Activated CD8-positive, alpha-beta memory T cell treated with anti-CD3 and anti-CD28 coated beads, Interleukin-2, amount 50 U/mL, for 4 hours (primary cell): ENCODE measurements at regions not wholly inside any gene's neighbourhood (a gene's known extent, or its start where the extent isn't known, plus 50 kb on each side); places are given as distances from the start of the nearest gene placed in this dataset.
"Not testable (repeated sequence)": the region's sequence is repeated elsewhere in the genome, so short reads cannot be mapped to it uniquely, and the experiment has no call there.

Experiments used
- DNase-seq: peaks from one replicate; pipeline ENCODE4 v3.0.0-alpha.2; 2020

- no peak for DNase-seq
Observed at GRCh38 chr7:68587599-68587998, 1010.7 kb upstream of the AUTS2 start.

- DNase-seq = no peak
Observed at GRCh38 chr7:68601826-68602225, 996.4 kb upstream of the AUTS2 start.

GRCh38 chr7:68604541-68604940, 993.7 kb upstream of the AUTS2 start:
- DNase-seq = no peak

- DNase-seq = no peak
Observed at GRCh38 chr7:68610701-68611100, 987.6 kb upstream of the AUTS2 start.

GRCh38 chr7:68613405-68613804, 984.9 kb upstream of the AUTS2 start:
- no peak for DNase-seq

- DNase-seq = no peak
Observed at GRCh38 chr7:68613897-68614296, 984.4 kb upstream of the AUTS2 start.

GRCh38 chr7:68619526-68619925, 978.7 kb upstream of the AUTS2 start:
- no peak for DNase-seq

DNA sequence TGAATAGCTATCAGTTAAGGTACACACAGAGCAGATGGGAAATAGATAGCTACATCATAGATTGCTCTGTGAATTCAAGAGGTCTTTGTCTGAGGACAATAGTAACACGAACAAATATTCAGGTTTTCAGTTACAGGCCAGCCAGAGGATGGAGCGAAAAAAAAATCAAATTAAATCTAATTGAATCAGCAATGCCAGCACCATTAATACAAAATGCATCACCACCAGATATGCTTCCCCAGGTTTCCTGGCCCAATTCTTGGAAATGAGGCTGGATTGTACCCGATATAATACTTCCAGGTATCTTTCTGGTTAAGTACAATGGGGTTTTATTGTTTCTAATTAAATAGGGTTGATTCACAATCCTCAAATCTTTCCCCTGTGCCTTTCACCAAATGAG, 975.8 kb upstream of the AUTS2 start:
- DNase-seq = no peak

- no peak for DNase-seq
Observed at GRCh38 chr7:68623030-68623429, 975.2 kb upstream of the AUTS2 start.

GRCh38 chr7:68627247-68627864, 970.9 kb upstream of the AUTS2 start:
- no peak for DNase-seq

DNA sequence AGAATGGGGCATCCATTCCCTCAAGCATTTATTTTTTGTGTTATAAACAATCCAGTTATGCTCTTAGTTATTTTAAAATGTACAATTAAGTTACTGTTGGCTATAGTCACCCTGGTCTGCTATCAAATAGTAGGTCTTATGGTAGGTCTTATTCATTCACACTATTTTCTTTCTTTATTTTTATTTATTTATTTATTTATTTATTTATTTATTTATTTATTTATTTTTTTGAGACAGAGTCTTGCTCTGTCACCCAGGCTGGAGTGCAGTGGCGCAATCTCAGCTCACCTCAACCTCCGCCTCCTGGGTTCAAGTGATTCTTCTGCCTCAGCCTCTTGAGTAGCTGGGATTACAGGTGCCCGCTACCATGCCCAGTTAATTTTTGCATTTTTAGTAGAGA, 967.4 kb upstream of the AUTS2 start:
- not testable (repeated sequence) for DNase-seq

GRCh38 chr7:68640103-68640502, 958.2 kb upstream of the AUTS2 start:
- DNase-seq = no peak

- no peak for DNase-seq
Observed at GRCh38 chr7:68642727-68643126, 955.5 kb upstream of the AUTS2 start.

- no peak for DNase-seq
Observed at GRCh38 chr7:68663392-68663791, 934.9 kb upstream of the AUTS2 start.

- no peak for DNase-seq
Observed at GRCh38 chr7:68671046-68671445, 927.2 kb upstream of the AUTS2 start.

DNA sequence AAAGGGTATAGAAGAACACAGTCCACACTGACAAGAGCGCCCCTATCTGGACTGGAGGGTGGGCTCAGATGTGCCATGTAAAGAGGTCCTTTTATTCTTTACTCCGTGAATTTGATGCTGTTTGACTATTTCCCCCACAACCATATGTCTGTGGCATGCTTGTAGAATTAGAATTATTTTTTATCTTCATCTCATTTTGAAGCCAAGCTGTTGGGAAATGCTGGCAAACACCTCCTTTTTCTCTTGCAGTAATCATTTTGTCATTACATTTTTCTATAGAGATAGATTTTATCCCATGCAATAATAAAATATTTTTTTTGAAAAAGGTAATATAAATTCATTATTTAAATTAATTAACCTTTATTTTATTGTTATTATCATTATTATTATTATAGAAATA, 926.6 kb upstream of the AUTS2 start:
- DNase-seq = no peak

DNA sequence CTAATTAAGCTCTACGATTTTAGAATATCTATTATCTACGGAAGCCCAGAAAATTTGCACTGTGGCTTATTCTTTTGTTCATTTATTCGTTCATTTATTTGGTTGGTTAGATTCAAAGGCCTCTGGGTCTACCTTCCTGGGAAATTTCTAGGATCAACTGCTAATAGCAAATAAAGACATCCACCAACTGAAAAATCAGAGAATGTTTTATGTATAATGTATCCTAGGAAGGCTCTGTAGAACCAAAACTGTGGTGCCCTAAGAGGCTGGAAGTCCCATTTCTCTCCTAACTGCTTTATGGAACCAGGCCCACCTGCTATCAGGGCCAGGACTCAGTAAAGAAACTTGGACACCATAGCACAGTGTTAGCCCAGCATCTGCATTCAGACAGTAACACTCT, 923.4 kb upstream of the AUTS2 start:
- DNase-seq = no peak

GRCh38 chr7:68676813-68677535, 921.3 kb upstream of the AUTS2 start:
- no peak for DNase-seq

DNA sequence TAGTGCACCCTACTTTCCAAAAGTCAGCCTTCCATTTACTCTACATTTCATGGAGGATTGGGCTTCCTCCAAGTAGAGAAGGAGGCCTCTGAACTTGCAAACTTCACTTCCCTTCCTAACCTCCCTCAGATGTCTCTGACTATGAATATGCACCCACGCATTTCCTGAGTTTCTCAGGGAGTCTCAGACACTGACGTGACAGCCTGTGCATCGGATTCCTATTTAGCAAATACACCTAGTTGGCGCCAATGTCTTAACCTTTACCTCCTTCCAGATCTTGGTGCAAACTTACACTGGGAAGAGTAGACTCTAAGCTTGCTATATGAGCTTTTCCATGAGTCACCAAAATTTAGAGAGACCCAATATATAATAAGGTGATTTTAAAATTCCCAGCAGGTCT, 920.1 kb upstream of the AUTS2 start:
- no peak for DNase-seq

DNA sequence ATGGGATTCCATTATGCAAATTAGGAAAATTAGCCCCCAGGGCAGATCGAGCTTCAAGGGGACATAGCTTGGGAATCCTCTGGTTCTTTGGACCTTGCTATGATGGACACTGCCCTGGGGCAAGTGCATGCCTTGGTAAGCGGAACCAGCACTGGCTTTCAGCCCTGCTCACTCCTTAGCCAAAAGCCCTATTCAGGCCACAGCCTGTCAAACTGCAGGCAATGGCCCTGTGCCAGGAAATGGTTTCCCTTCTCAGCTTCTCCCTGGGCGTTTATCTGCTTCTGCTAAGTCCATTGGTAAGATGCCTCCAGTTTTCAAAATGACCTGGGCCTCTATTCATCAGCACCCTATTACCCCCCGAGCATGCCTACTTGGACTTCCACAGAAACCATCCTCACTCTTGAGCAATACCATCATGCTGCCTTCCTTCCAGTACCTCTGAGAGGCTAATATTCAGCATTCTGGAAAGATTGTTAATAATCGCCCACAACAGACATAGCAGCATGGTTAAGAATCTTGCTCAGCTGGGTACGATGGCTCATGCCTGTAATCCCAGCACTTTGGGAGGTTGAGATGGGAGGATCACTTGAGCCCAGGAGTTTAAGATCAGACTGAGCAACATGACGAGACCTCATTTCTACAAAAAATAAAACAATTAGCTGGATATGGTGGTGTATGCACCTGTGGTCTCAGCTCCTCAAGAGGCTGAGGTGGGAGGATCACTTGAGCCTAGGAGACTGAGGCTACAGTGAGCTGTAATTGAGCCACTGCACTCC, 918.6 kb upstream of the AUTS2 start:
- no peak for DNase-seq

GRCh38 chr7:68680235-68680872, 917.9 kb upstream of the AUTS2 start:
- DNase-seq = no peak

GRCh38 chr7:68682910-68683309, 915.4 kb upstream of the AUTS2 start:
- no peak for DNase-seq

DNA sequence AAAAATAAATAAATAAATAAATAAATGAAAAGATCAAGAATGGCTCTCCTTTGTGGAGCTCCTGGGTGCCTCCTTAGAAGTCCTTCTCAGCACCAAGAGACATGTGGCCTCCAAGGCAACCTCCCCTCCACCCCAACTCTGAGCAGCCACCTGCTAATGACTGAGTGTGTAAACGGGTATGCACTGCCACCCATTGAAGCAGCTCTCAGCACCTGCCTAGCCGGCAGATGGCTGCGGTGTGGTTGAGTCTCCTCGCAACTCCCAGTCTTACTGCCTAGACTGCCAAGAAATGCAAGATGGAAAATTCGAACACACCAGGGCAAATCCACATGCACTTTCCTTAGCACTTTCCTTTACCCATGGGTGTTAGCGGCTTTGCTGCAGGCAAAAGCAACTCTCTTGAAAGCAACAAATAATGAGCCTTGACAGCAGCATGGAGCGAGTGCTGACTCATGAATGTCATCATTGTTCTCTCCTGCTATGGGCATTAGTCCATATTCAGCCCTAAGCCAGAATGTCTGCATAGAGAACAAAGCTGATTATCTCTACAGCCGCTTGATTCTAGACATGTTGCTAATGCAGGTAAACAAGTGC, 913.9 kb upstream of the AUTS2 start:
- DNase-seq = no peak
